ENCODE measurements at regions not wholly inside any gene's neighbourhood (a gene's known extent, or its start where the extent isn't known, plus 50 kb on each side); places are given as distances from the start of the nearest gene placed in this dataset.
A peak's percentile ranks its signal among the peaks of the same experiment; 100 is the strongest.
"Not testable (repeated sequence)": the region's sequence is repeated elsewhere in the genome, so short reads cannot be mapped to it uniquely, and the experiment has no call there.

GRCh38 chr9:85167146-85167545 is 497.6 kb downstream of the NTRK2 start:
- no peak for TF ChIP-seq CTCF (IDR thresholded peaks at IDR 0.05; ENCODE audit: low read depth, low read length)
- no peaks in the 10 kb centered on the region for H3K9me3 ChIP-seq
- DNase-seq, result no peak
- no peak overlapping the region for H3K4me3 ChIP-seq (ENCODE audit: low read depth, low read length)
- H3K27me3 ChIP-seq, result no peaks in the 10 kb centered on the region
- H3K36me3 ChIP-seq, result no peaks in the 10 kb centered on the region
- H3K4me1 ChIP-seq, result no peaks in the 10 kb centered on the region

GRCh38 chr9:85163825-85164224 is 494.3 kb downstream of the NTRK2 start:
- no peaks in the 10 kb centered on the region for H3K9me3 ChIP-seq
- H3K36me3 ChIP-seq, result no peaks in the 10 kb centered on the region
- DNase-seq, result no peak

GRCh38 chr9:85163415-85163814 is 493.9 kb downstream of the NTRK2 start:
- TF ChIP-seq CTCF (IDR thresholded peaks at IDR 0.05; ENCODE audit: low read depth, low read length), result no peak
- H3K4me1 ChIP-seq, result no peaks in the 10 kb centered on the region

More at GRCh38 chr9:85163825-85164224, 494.3 kb downstream of the NTRK2 start:
- Histone ChIP-seq H3K4me1 (no peaks in the 10 kb centered on the region), H3K4me3 (ENCODE audit: low read depth, low read length) (no peak overlapping the region), H3K27me3 (no peaks in the 10 kb centered on the region)
- TF ChIP-seq CTCF (IDR thresholded peaks at IDR 0.05; ENCODE audit: low read depth, low read length), result no peak

GRCh38 chr9:85162822-85163221 is 493.3 kb downstream of the NTRK2 start:
- DNase-seq, result no peak

More at GRCh38 chr9:85163415-85163814, 493.9 kb downstream of the NTRK2 start:
- no peak for DNase-seq
- Histone ChIP-seq H3K9me3 (no peaks in the 10 kb centered on the region), H3K27me3 (no peaks in the 10 kb centered on the region), H3K4me3 (ENCODE audit: low read depth, low read length) (no peak overlapping the region), H3K36me3 (no peaks in the 10 kb centered on the region)

DNA sequence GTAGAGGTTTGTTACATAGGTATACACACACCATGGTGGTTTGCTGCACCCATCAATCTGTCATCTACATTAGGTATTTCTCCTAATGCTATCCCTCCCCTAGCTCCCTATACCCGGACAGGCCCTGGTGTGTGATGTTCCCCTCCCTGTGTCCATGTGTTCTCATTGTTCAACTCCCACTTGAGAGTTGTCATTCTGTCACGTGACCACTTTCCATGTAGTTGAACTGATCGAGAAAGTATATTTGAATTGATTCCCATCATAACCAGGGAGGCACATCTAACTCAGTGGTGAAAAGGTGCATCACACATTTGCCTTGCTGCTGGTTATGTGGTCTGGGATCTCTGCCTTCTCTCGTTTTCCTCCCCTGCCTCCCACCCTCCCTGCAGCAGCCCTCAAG is 491.4 kb downstream of the NTRK2 start:
- not testable (repeated sequence) for H3K36me3 ChIP-seq; H3K27me3 ChIP-seq; DNase-seq; H3K9me3 ChIP-seq; H3K4me1 ChIP-seq; H3K4me3 ChIP-seq (ENCODE audit: low read depth, low read length)

More at GRCh38 chr9:85162822-85163221, 493.3 kb downstream of the NTRK2 start:
- no peak for TF ChIP-seq CTCF (IDR thresholded peaks at IDR 0.05; ENCODE audit: low read depth, low read length)
- H3K9me3 ChIP-seq, result no peaks in the 10 kb centered on the region
- H3K4me3 ChIP-seq (ENCODE audit: low read depth, low read length), result no peak overlapping the region
- no peaks in the 10 kb centered on the region for H3K36me3 ChIP-seq
- H3K4me1 ChIP-seq, result peaks cover 2% of the 10 kb centered on the region; the same call in 1 of the 2 replicates
- H3K27me3 ChIP-seq, result no peaks in the 10 kb centered on the region

DNA sequence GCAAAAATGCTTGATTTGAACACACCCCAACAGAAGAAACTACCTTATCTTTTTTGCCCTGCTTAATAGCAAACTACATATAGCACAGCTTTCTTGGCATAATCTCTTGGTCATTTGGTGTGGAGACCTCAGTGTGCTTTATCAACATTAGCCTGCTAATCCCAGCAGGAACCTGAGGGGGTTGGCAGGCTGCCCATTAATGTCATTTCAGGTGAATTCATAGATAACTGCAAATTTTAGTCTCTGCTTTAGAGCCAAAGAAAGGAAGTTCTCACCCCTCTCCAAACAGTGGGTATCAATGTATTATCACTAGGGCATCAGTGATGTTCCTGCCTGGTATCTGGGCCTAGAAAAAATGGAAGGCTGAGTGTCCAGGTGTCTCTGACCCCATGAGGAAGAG is 489.0 kb downstream of the NTRK2 start:
- no peaks in the 10 kb centered on the region for H3K9me3 ChIP-seq
- H3K4me1 ChIP-seq, result peaks cover 3% of the 10 kb centered on the region; the same call in 1 of the 2 replicates
- no peaks in the 10 kb centered on the region for H3K36me3 ChIP-seq
- no peaks in the 10 kb centered on the region for H3K27me3 ChIP-seq
- H3K4me3 ChIP-seq (ENCODE audit: low read depth, low read length), result no peak overlapping the region
- no peak for TF ChIP-seq CTCF (IDR thresholded peaks at IDR 0.05; ENCODE audit: low read depth, low read length)
- peak; percentile 43 for DNase-seq

GRCh38 chr9:85157772-85158171 is 488.2 kb downstream of the NTRK2 start:
- peak; percentile 15 for DNase-seq
- Histone ChIP-seq H3K27me3 (no peaks in the 10 kb centered on the region), H3K9me3 (no peaks in the 10 kb centered on the region), H3K4me1 (peaks cover 3% of the 10 kb centered on the region; the same call in 1 of the 2 replicates), H3K36me3 (no peaks in the 10 kb centered on the region), H3K4me3 (ENCODE audit: low read depth, low read length) (no peak overlapping the region)
- TF ChIP-seq CTCF (IDR thresholded peaks at IDR 0.05; ENCODE audit: low read depth, low read length), result no peak
